GM12874 (cell line): ENCODE measurements at regions not wholly inside any gene's neighbourhood (a gene's known extent, or its start where the extent isn't known, plus 50 kb on each side); places are given as distances from the start of the nearest gene placed in this dataset.

Experiments
- CTCF ChIP-seq: IDR thresholded peaks from 2 replicates; pipeline ENCODE4 v1.5.1; 2011; ENCODE audit warnings: low read depth, mild to moderate bottlenecking, control low read depth, low read length, moderate library complexity; ENCODE audit not compliant: insufficient read depth

DNA sequence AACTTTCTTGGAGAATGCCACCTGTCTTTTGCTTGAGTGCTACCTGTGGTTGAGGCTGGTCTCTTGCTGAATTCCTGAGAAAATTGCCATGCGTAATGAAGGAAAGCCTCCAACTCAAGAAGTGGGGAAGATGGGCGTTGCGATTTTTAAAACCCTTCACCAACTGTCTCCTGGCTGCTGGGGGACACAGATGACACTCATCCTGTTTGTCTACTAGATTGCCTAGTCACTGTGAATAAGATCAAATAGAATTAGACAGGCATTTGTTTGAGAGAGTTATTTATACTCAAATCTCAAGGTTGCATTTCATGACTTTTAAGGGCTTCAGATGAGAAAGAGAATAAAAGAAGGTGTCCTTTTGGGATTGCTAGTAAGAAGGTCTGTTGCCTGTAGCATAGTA lies 84.3 kb upstream of the MTPN start:
- TF ChIP-seq CTCF: no peak

DNA sequence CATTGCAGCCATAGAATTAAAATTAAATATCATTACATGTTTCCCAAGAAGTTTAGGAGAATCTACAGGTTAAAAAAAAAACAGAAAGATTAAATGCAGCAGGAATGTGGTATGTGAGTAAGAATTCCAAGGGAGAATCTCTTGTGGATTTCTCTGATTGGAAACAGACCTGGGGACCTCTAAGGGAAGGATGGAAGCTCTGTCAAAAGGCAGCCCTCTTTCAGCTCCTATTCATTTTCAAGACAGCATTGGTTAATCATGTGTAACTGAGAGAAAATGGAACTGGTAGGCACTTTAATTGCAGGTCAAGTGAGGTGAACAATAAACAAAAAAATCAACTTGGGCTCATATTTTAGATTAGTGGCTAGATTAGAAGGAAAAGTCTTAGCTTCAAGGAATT lies 81.4 kb upstream of the MTPN start:
- TF ChIP-seq CTCF: no peak

- no peak for TF ChIP-seq CTCF
These were observed 80.3 kb upstream of the MTPN start for GRCh38 chr7:136057509-136057908.

DNA sequence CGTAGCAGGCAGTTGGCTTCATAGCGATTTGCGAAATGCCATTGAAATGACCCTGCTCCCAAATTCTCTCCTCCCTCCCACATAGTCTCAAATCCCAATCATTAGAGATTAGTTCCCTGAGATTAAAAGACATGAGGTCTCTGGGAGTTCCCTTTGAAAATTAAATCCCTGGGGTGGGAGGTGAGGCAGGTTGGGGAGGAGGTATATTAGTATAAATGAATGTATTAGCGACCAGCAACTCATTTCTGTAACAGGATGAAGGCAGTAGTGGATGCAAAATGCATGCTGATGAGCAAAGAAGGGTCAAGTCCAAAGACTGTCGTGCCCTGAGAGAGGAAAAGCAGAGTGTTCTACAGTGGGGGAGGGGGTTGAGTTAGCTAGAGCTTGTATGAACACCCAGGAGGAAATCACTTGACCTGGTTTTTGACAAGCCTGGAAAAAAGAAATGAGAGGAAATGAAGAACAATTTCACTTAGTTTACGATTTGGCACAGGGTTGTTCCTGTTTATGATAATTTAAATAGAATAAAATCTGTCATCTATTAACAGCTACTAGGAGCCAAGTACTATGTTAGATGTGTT lies 79.6 kb upstream of the MTPN start:
- no peak for TF ChIP-seq CTCF

DNA sequence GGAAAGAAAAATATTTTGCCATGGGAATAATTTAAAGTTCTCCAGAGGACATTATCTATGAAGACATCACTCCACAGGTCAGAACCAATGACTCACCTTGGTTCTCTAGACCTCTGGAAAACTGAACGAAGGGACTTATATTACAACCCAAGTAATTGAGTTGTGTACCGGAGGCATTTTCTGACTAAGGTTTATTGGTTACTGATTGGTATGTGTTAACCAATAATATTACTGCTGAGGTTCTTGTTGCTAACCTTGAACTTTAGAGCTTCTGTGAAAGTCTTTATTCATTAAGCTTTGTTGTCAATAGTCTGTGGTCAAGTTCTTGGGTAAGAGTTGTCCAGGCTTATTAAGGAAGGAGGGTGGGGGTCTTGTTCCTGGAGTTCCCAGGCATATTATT lies 78.1 kb upstream of the MTPN start:
- no peak for TF ChIP-seq CTCF

GRCh38 chr7:136053689-136054485 lies 76.7 kb upstream of the MTPN start:
- no peak for TF ChIP-seq CTCF

GRCh38 chr7:136051203-136051928 lies 74.2 kb upstream of the MTPN start:
- TF ChIP-seq CTCF: no peak
